ENCODE measurements at regions not wholly inside any gene's neighbourhood (a gene's known extent, or its start where the extent isn't known, plus 50 kb on each side); places are given as distances from the start of the nearest gene placed in this dataset.

- Histone ChIP-seq H3K79me2 (ENCODE audit: insufficient read depth, low read length) (no peaks in the 10 kb centered on the region), H3K9ac (ENCODE audit: low read length) (no peak overlapping the region), H3K27ac (ENCODE audit: low read depth, low read length, poor library complexity, severe bottlenecking) (no peak overlapping the region), H2AFZ (ENCODE audit: low read length) (no peak overlapping the region), H3K36me3 (ENCODE audit: insufficient read depth, low read length) (no peaks in the 10 kb centered on the region), H3F3A (ENCODE audit: insufficient read depth, low read length) (no peaks in the 10 kb centered on the region), H4K20me1 (ENCODE audit: insufficient read depth, low read length) (no peaks in the 10 kb centered on the region), H3K27me3 (ENCODE audit: insufficient read depth, low read length) (no peaks in the 10 kb centered on the region), H3K9me3 (ENCODE audit: low read length) (no peaks in the 10 kb centered on the region), H3K4me3 (ENCODE audit: low read depth, low read length, poor library complexity, severe bottlenecking) (no peak overlapping the region), H3K4me2 (ENCODE audit: low read length) (no peak overlapping the region), H3K9me2 (ENCODE audit: low read depth, low read length) (no peaks in the 10 kb centered on the region), H3K4me1 (ENCODE audit: insufficient read depth, low read length, severe bottlenecking) (peaks cover 11% of the 10 kb centered on the region)
- TF ChIP-seq EZH2 (IDR thresholded peaks at IDR 0.05; ENCODE audit: borderline replicate concordance, low read length), result no peak
- TF ChIP-seq, protein P1, sequence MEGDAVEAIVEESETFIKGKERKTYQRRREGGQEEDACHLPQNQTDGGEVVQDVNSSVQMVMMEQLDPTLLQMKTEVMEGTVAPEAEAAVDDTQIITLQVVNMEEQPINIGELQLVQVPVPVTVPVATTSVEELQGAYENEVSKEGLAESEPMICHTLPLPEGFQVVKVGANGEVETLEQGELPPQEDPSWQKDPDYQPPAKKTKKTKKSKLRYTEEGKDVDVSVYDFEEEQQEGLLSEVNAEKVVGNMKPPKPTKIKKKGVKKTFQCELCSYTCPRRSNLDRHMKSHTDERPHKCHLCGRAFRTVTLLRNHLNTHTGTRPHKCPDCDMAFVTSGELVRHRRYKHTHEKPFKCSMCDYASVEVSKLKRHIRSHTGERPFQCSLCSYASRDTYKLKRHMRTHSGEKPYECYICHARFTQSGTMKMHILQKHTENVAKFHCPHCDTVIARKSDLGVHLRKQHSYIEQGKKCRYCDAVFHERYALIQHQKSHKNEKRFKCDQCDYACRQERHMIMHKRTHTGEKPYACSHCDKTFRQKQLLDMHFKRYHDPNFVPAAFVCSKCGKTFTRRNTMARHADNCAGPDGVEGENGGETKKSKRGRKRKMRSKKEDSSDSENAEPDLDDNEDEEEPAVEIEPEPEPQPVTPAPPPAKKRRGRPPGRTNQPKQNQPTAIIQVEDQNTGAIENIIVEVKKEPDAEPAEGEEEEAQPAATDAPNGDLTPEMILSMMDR (IDR thresholded peaks at IDR 0.05; ENCODE audit: low read length), result no peak
Measured at GRCh38 chrX:39823424-39823823, 274.3 kb downstream of the BCOR start.

DNA sequence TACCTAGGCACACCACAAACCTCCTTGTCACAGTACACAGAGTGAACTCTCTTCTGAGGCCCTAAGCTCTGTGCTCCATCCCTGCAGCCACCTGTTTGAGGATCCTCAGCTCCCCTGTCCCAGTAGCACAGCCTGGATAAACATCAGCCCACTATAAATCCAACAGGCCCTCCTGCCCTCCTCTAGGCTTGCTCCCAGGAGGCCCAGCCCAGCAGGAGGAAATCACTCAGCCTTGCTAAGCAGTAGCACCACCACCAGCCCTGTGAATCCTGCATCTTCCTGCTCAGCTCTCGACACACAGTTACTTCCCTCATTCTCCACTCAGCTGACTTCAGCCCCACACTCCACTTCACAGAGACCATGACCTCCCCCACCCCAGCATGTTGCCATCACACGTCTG, 273.9 kb downstream of the BCOR start:
- TF ChIP-seq, protein P1 (IDR thresholded peaks at IDR 0.05; ENCODE audit: low read length), result no peak
- TF ChIP-seq EZH2 (IDR thresholded peaks at IDR 0.05; ENCODE audit: borderline replicate concordance, low read length), result no peak

GRCh38 chrX:39826813-39827543, 270.8 kb downstream of the BCOR start:
- H3K79me2 ChIP-seq (ENCODE audit: insufficient read depth, low read length), result no peaks in the 10 kb centered on the region
- no peaks in the 10 kb centered on the region for H3K9me3 ChIP-seq (ENCODE audit: low read length)
- peaks cover 11% of the 10 kb centered on the region for H3K4me1 ChIP-seq (ENCODE audit: insufficient read depth, low read length, severe bottlenecking)
- no peak overlapping the region for H3K4me3 ChIP-seq (ENCODE audit: low read depth, low read length, poor library complexity, severe bottlenecking)
- H3F3A ChIP-seq (ENCODE audit: insufficient read depth, low read length), result no peaks in the 10 kb centered on the region
- 0 out of 2 replicates have a peak, but pooled peaks cover 4% of the 10 kb centered on the region for H3K27me3 ChIP-seq (ENCODE audit: insufficient read depth, low read length)
- H4K20me1 ChIP-seq (ENCODE audit: insufficient read depth, low read length), result no peaks in the 10 kb centered on the region
- no peaks in the 10 kb centered on the region for H3K9me2 ChIP-seq (ENCODE audit: low read depth, low read length)
- no peaks in the 10 kb centered on the region; the same call in 1 of the 2 replicates for H3K36me3 ChIP-seq (ENCODE audit: insufficient read depth, low read length)
- no peak overlapping the region for H3K4me2 ChIP-seq (ENCODE audit: low read length)
- TF ChIP-seq, protein P1 (IDR thresholded peaks at IDR 0.05; ENCODE audit: low read length), result no peak
- TF ChIP-seq EZH2 (IDR thresholded peaks at IDR 0.05; ENCODE audit: borderline replicate concordance, low read length), result no peak
- H3K27ac ChIP-seq (ENCODE audit: low read depth, low read length, poor library complexity, severe bottlenecking), result no peak overlapping the region
- H3K9ac ChIP-seq (ENCODE audit: low read length), result no peak overlapping the region
- H2AFZ ChIP-seq (ENCODE audit: low read length), result no peak overlapping the region

More for the DNA sequence above, 273.9 kb downstream of the BCOR start:
- no peaks in the 10 kb centered on the region for H3K79me2 ChIP-seq (ENCODE audit: insufficient read depth, low read length)
- no peak overlapping the region for H2AFZ ChIP-seq (ENCODE audit: low read length)
- no peaks in the 10 kb centered on the region for H3K9me2 ChIP-seq (ENCODE audit: low read depth, low read length)
- H3F3A ChIP-seq (ENCODE audit: insufficient read depth, low read length), result no peaks in the 10 kb centered on the region
- no peak overlapping the region for H3K9ac ChIP-seq (ENCODE audit: low read length)
- no peaks in the 10 kb centered on the region for H3K27me3 ChIP-seq (ENCODE audit: insufficient read depth, low read length)
- H3K36me3 ChIP-seq (ENCODE audit: insufficient read depth, low read length), result no peaks in the 10 kb centered on the region
- no peak overlapping the region for H3K4me3 ChIP-seq (ENCODE audit: low read depth, low read length, poor library complexity, severe bottlenecking)
- no peaks in the 10 kb centered on the region for H3K9me3 ChIP-seq (ENCODE audit: low read length)
- no peaks in the 10 kb centered on the region for H4K20me1 ChIP-seq (ENCODE audit: insufficient read depth, low read length)
- peaks cover 11% of the 10 kb centered on the region for H3K4me1 ChIP-seq (ENCODE audit: insufficient read depth, low read length, severe bottlenecking)
- H3K27ac ChIP-seq (ENCODE audit: low read depth, low read length, poor library complexity, severe bottlenecking), result no peak overlapping the region
- no peak overlapping the region for H3K4me2 ChIP-seq (ENCODE audit: low read length)
